ACC112 (cell line): ENCODE measurements at regions not wholly inside any gene's neighbourhood (a gene's known extent, or its start where the extent isn't known, plus 50 kb on each side); places are given as distances from the start of the nearest gene placed in this dataset.

ENCODE experiments used
- H2AFZ ChIP-seq: fragments of 200-600 bp; sonication (generic); one replicate; pipeline ENCODE4 v1.6.0; 2017; ENCODE audit warnings: antibody characterized with exemption, low read length; ENCODE audit not compliant: unreplicated experiment
- H3K27ac ChIP-seq: fragments of 200-600 bp; sonication (generic); 2 replicates; pipeline ENCODE4 v1.5.1; 2014; ENCODE audit warnings: low read depth, mild to moderate bottlenecking, antibody characterized with exemption, low read length, moderate library complexity
- H3K27me3 ChIP-seq: fragments of 200-600 bp; sonication (generic); 2 replicates; pipeline ENCODE4 v1.6.1; 2014; ENCODE audit warnings: mild to moderate bottlenecking, antibody characterized with exemption, low read length, moderate library complexity, mixed read lengths; ENCODE audit not compliant: insufficient read depth
- H3K36me3 ChIP-seq: fragments of 200-600 bp; sonication (generic); 2 replicates; pipeline ENCODE4 v1.6.1; 2016; ENCODE audit warnings: mild to moderate bottlenecking, antibody characterized with exemption, low read length, moderate library complexity, mixed read lengths; ENCODE audit not compliant: insufficient read depth
- H3K4me1 ChIP-seq: fragments of 200-600 bp; sonication (generic); one replicate; pipeline ENCODE4 v1.6.1; 2016; ENCODE audit warnings: low read length, mixed read lengths; ENCODE audit not compliant: insufficient read depth, unreplicated experiment, control insufficient read depth
- H3K4me3 ChIP-seq: fragments of 200-600 bp; sonication (generic); 2 replicates; pipeline ENCODE4 v1.5.1; 2014; ENCODE audit warnings: mild to moderate bottlenecking, low read depth, low read length
- H3K79me2 ChIP-seq: fragments of 200-600 bp; sonication (generic); one replicate; pipeline ENCODE4 v1.6.0; 2016; ENCODE audit warnings: low read length; ENCODE audit not compliant: control insufficient read depth, unreplicated experiment, insufficient read depth

- H3K36me3 ChIP-seq: no peaks in the 10 kb centered on the region
- no peak overlapping the region for H3K27ac ChIP-seq
- no peaks in the 10 kb centered on the region for H3K4me1 ChIP-seq
- no peak overlapping the region for H3K4me3 ChIP-seq
- no peaks in the 10 kb centered on the region for H3K27me3 ChIP-seq
- H2AFZ ChIP-seq: no peak overlapping the region
- no peaks in the 10 kb centered on the region for H3K79me2 ChIP-seq
Observed at GRCh38 chr4:12881945-12882584, 602.1 kb downstream of the RAB28 start.

- no peaks in the 10 kb centered on the region for H3K27me3 ChIP-seq
- no peak overlapping the region for H2AFZ ChIP-seq
- H3K4me1 ChIP-seq: no peaks in the 10 kb centered on the region
- H3K79me2 ChIP-seq: no peaks in the 10 kb centered on the region
- H3K36me3 ChIP-seq: no peaks in the 10 kb centered on the region
- H3K4me3 ChIP-seq: no peak overlapping the region
- no peak overlapping the region for H3K27ac ChIP-seq
Observed at GRCh38 chr4:12880844-12881243, 603.3 kb downstream of the RAB28 start.

- Histone ChIP-seq H3K27ac (no peak overlapping the region), H3K4me3 (no peak overlapping the region), H2AFZ (no peak overlapping the region), H3K36me3 (no peaks in the 10 kb centered on the region), H3K4me1 (no peaks in the 10 kb centered on the region), H3K79me2 (no peaks in the 10 kb centered on the region), H3K27me3 (no peaks in the 10 kb centered on the region)
Observed at GRCh38 chr4:12879496-12879895, 604.6 kb downstream of the RAB28 start.

GRCh38 chr4:12875640-12876243, 608.4 kb downstream of the RAB28 start:
- no peaks in the 10 kb centered on the region for H3K4me1 ChIP-seq
- no peaks in the 10 kb centered on the region for H3K36me3 ChIP-seq
- no peak overlapping the region for H3K4me3 ChIP-seq
- no peaks in the 10 kb centered on the region for H3K27me3 ChIP-seq
- no peaks in the 10 kb centered on the region for H3K79me2 ChIP-seq
- H3K27ac ChIP-seq: no peak overlapping the region
- no peak overlapping the region for H2AFZ ChIP-seq

GRCh38 chr4:12873351-12873750, 610.8 kb downstream of the RAB28 start:
- H3K4me3 ChIP-seq: no peak overlapping the region
- no peaks in the 10 kb centered on the region for H3K79me2 ChIP-seq
- no peaks in the 10 kb centered on the region for H3K27me3 ChIP-seq
- no peak overlapping the region for H2AFZ ChIP-seq
- no peaks in the 10 kb centered on the region for H3K4me1 ChIP-seq
- no peak overlapping the region for H3K27ac ChIP-seq
- H3K36me3 ChIP-seq: no peaks in the 10 kb centered on the region

GRCh38 chr4:12861422-12861821, 622.7 kb downstream of the RAB28 start:
- H3K36me3 ChIP-seq: no peaks in the 10 kb centered on the region
- no peaks in the 10 kb centered on the region for H3K79me2 ChIP-seq
- H3K4me1 ChIP-seq: no peaks in the 10 kb centered on the region
- H3K27ac ChIP-seq: no peak overlapping the region
- H3K4me3 ChIP-seq: no peak overlapping the region
- no peaks in the 10 kb centered on the region for H3K27me3 ChIP-seq
- H2AFZ ChIP-seq: no peak overlapping the region

- H3K4me1 ChIP-seq: no peaks in the 10 kb centered on the region
- H3K4me3 ChIP-seq: no peak overlapping the region
- H2AFZ ChIP-seq: no peak overlapping the region
- H3K36me3 ChIP-seq: no peaks in the 10 kb centered on the region
- no peaks in the 10 kb centered on the region for H3K79me2 ChIP-seq
- peaks cover 26% of the 10 kb centered on the region for H3K27me3 ChIP-seq
- H3K27ac ChIP-seq: no peak overlapping the region
Observed at GRCh38 chr4:12852338-12853307, 631.5 kb downstream of the RAB28 start.

- H3K27ac ChIP-seq: no peak overlapping the region
- no peak overlapping the region for H2AFZ ChIP-seq
- no peaks in the 10 kb centered on the region for H3K79me2 ChIP-seq
- H3K27me3 ChIP-seq: peaks cover 27% of the 10 kb centered on the region
- H3K4me3 ChIP-seq: no peak overlapping the region
- H3K4me1 ChIP-seq: no peaks in the 10 kb centered on the region
- H3K36me3 ChIP-seq: no peaks in the 10 kb centered on the region
Observed at GRCh38 chr4:12846368-12846767, 637.8 kb downstream of the RAB28 start.

- H3K4me1 ChIP-seq: no peaks in the 10 kb centered on the region
- H3K4me3 ChIP-seq: no peak overlapping the region
- no peak overlapping the region for H3K27ac ChIP-seq
- H3K27me3 ChIP-seq: peaks cover 19% of the 10 kb centered on the region
- no peak overlapping the region for H2AFZ ChIP-seq
- H3K36me3 ChIP-seq: no peaks in the 10 kb centered on the region
- no peaks in the 10 kb centered on the region for H3K79me2 ChIP-seq
Observed at GRCh38 chr4:12844141-12844540, 640.0 kb downstream of the RAB28 start.

GRCh38 chr4:12827966-12828365, 656.2 kb downstream of the RAB28 start:
- H3K36me3 ChIP-seq: no peaks in the 10 kb centered on the region
- no peak overlapping the region for H3K4me3 ChIP-seq
- no peaks in the 10 kb centered on the region for H3K4me1 ChIP-seq
- H2AFZ ChIP-seq: no peak overlapping the region
- H3K27ac ChIP-seq: no peak overlapping the region
- no peaks in the 10 kb centered on the region for H3K79me2 ChIP-seq
- no peaks in the 10 kb centered on the region for H3K27me3 ChIP-seq
